Inferior parietal cortex (tissue), 1 donor: ENCODE measurements at regions not wholly inside any gene's neighbourhood (a gene's known extent, or its start where the extent isn't known, plus 50 kb on each side); places are given as distances from the start of the nearest gene placed in this dataset.
A peak's percentile ranks its signal among the peaks of the same experiment; 100 is the strongest.

Experiments used
- DNase-seq: peaks from one replicate; pipeline ENCODE4 v3.0.0-alpha.2; 2016; ENCODE audit errors: extremely low spot score

DNA sequence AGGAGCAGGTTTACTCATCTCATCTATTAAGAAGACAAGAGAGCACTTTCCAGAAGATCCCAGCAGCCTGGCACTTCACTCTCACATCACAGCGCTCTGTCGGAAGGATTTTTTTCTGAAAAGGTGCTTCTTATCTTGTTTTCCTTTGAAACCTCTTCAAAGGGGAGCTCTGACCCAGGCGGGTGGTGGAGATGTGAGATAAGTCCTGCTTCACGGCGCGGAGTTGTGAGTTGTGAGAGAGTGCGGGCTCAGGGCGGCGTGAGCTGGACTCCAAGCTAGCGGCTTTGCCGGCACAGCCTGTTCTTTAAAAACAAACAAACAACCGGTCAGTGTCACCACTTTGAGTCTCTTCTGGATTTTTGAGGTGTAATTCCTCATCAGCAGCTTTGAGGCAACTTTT, 169.0 kb upstream of the ARGLU1 start:
- DNase-seq = no peak

- DNase-seq = no peak
Observed at GRCh38 chr13:106734198-106734597, 166.3 kb upstream of the ARGLU1 start.

GRCh38 chr13:106723036-106723435, 155.1 kb upstream of the ARGLU1 start:
- no peak for DNase-seq

- no peak for DNase-seq
Observed at GRCh38 chr13:106722620-106723019, 154.7 kb upstream of the ARGLU1 start.

DNA sequence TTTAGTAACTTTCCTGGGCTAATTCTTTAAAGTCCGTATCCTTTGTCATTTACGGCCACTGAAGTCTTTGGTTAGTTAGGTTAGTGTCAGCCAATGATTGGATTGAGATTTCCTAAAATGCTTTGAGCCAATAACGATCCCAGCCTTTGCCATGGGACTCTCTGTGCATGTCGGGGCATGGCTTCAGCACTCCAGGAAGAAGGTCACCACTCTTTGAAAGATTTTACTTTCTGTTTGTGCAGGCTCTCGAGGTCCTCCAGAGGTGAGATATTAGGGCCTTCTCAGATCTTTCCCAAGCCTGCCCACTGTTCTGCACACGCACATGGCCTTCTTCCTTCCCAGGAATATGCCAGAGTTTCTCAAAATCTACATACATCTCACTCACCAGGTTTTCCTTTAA, 153.7 kb upstream of the ARGLU1 start:
- no peak for DNase-seq

DNA sequence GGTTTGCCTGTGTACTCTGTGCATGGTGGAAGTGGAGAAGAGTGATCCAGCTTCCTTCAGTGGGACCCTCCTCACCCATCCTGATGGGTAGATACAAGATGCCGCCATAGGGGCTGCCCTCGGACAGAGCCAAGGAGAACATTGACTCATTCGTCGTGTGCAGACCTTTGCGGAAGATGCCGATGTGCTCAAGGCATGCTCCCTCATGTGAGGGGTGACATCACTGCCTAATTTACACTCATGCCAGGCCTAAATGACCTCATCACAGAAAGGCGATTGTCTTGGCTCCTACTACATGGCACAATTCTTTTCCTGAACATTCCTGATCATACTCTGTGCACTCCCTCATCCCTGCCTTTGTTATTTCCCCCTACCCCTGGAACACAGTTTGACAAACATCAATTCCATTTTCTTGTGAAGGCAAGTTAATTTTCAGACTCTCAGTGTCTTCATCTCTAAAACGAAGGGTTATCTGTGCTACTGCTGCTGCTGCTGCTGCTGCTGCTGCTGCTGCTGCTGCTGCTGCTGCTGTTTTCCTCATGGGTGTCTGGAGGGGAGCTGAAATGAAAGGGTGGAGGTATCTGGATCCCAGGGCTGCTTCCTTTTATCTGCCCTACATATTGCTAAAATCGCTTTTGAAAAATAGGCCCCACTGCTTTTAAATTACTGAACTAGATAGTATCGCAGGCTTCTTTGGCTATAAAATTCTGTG, 146.5 kb upstream of the ARGLU1 start:
- DNase-seq = no peak

DNA sequence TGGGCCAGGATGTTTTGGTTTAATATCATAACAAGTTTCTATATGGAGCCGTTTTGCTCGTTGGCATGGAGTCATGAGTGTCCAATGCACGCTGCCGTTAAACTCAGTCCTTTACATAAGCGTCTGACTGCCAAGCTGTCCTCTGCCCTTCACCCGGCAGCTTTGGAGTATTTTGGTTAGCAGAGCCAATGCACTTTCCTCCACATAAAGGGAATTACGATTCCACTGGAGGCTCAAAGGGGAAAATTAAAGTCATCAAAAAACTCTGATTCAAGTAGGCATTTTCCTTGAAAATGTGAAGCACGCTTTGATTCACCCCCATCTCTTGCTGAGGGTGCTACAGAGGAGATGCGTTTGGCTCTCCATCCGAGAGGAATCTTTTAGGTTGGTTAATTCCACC, 144.4 kb upstream of the ARGLU1 start:
- DNase-seq = peak; percentile 13

GRCh38 chr13:106710266-106710665, 142.3 kb upstream of the ARGLU1 start:
- DNase-seq = peak; percentile 24

GRCh38 chr13:106709522-106709921, 141.6 kb upstream of the ARGLU1 start:
- DNase-seq = peak; percentile 15

- DNase-seq = no peak
Observed at GRCh38 chr13:106702505-106702904, 134.6 kb upstream of the ARGLU1 start.

GRCh38 chr13:106701771-106702341, 133.9 kb upstream of the ARGLU1 start:
- no peak for DNase-seq

- DNase-seq = no peak
Observed at GRCh38 chr13:106700439-106700838, 132.5 kb upstream of the ARGLU1 start.

- no peak for DNase-seq
Observed at GRCh38 chr13:106700007-106700406, 132.1 kb upstream of the ARGLU1 start.

GRCh38 chr13:106699311-106699710, 131.4 kb upstream of the ARGLU1 start:
- no peak for DNase-seq

GRCh38 chr13:106696719-106697118, 128.8 kb upstream of the ARGLU1 start:
- DNase-seq = no peak

DNA sequence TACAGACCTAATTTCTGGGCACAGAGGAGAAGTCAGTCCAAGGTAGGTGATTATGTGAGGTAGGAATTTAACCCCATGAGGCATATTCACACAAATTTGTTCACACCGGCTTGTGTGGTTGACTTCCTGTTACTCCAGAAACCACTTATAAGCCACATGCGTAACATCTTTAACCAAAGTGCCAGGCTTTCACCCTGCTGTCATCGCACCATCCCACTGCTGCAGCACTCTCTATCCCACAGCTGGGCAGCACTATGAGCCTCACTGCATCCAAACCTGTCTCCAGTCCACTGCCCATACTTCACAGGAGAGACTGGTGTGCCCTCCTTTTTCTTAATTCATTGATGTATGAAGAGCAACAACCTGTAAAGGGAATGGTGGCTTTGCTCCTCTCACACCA, 128.2 kb upstream of the ARGLU1 start:
- no peak for DNase-seq

DNA sequence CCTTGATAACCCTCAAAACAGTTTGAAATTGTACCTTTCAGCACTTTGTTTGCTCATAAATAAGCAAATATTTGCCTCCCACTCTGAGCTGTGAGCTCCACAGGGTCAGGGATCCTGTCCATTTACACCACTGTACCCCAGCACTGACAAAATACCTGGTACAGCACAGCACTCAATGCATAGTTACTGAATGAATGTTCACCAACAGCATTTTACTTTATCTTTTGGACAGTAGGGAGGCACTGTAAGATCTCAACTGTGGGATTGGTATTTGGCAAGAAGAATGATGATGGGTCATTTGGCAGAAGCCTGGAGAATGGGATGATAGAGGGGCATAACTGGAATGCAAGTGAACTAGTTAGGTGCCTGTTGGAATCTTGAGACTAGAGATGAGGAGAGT, 127.2 kb upstream of the ARGLU1 start:
- DNase-seq = no peak

DNA sequence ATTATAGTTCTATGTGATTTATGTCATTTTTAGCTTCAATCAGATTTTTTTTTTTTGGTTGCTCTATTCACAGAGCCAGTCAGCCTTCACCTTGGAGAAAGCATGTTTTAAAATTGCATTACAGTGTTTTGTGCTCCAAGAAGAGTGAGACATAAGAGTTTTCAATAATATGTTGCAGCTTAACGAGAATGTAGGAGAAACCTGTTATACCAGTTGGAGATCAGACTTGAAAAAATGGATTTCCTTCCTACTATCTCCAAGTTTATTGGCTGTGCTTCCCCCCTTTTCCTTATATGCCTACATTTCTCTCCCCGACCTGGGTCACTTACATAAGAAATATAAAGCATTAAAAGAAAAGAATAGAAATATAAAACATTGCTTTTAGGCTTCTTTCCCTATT, 123.9 kb upstream of the ARGLU1 start:
- DNase-seq = no peak

- no peak for DNase-seq
Observed at GRCh38 chr13:106691341-106691740, 123.4 kb upstream of the ARGLU1 start.

GRCh38 chr13:106690779-106691178, 122.8 kb upstream of the ARGLU1 start:
- DNase-seq = no peak

- DNase-seq = no peak
Observed at GRCh38 chr13:106689906-106690305, 122.0 kb upstream of the ARGLU1 start.

DNA sequence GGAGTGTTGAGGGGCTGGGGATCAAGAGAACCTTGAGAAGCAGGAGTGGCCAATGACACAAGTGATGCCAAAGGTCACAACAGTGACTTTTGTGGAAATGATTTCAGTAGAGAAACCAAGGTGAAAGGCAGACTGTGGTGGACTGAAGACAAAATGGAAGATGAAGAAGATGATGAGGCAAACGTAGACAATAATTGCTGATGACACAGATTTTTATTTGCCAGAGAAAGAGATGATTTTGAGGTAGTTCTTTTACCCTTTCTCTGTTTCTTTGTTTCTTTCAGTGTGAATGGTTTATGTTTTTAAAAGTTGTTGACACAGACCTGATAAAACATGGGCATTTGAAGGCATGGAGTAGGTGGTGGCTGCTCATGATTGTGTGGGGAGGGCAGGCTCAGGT, 121.0 kb upstream of the ARGLU1 start:
- no peak for DNase-seq

- DNase-seq = no peak
Observed at GRCh38 chr13:106686163-106686562, 118.2 kb upstream of the ARGLU1 start.

DNA sequence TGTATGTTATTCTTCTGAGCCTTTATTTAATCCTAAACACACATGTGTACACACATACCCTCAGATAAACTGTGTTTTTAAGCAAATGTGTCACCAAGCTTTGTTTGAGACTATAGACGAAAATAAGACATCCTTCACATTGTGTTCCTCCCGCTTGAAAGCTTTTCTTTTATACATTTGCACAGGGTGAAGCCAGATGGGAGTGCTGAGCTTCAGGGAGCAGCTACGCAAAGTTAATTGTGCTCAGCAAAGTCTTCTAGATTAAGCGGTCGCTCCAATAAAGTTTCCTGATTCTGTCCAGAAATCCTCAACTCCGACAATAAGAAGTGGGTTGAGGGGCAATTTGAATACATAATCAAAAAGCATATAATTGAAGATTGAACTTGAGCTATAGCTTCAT, 117.2 kb upstream of the ARGLU1 start:
- peak; percentile 14 for DNase-seq
